Uterus (tissue), 3 donors: ENCODE measurements at regions not wholly inside any gene's neighbourhood (a gene's known extent, or its start where the extent isn't known, plus 50 kb on each side); places are given as distances from the start of the nearest gene placed in this dataset.

Experiments
- DNase-seq, 2 donors: peaks; one replicate each; pipeline ENCODE4 v3.0.0-alpha.2; 2019 to 2020
- H3K27ac ChIP-seq, 2 donors: fragments of 200-600 bp; sonication (generic); 1 replicate in 1 of 2; 2 replicates in 1 of 2; pipeline ENCODE4 v1.5.1; 2016 to 2018
- H3K27me3 ChIP-seq, 2 donors: fragments of 200-600 bp; sonication (generic); one replicate each; pipeline ENCODE4 v1.5.1; 2018 to 2019; ENCODE audit warnings: control low read depth in 1 of 2
- H3K36me3 ChIP-seq, 2 donors: fragments of 200-600 bp; sonication (generic); one replicate each; pipeline ENCODE4 v1.5.1; 2019; ENCODE audit warnings: control low read depth in 1 of 2
- H3K4me1 ChIP-seq, 2 donors: fragments of 200-600 bp; sonication (generic); one replicate each; pipeline ENCODE4 v1.5.1; 2018 to 2019; ENCODE audit warnings: control low read depth in 1 of 2
- H3K4me3 ChIP-seq, 2 donors: fragments of 200-600 bp; sonication (generic); 1 replicate in 1 of 2; 2 replicates in 1 of 2; pipeline ENCODE4 v1.5.1; 2018 to 2019; ENCODE audit warnings: mild to moderate bottlenecking in 1 of 2
- H3K9me3 ChIP-seq, 2 donors: fragments of 200-600 bp; sonication (generic); one replicate each; pipeline ENCODE4 v1.5.1; 2019; ENCODE audit warnings: control low read depth in 1 of 2
- CTCF ChIP-seq, 4 experiments: fragments of 200-600 bp in 2 of 4; fragments of 450-650 bp in 2 of 4; sonication (generic) in 2 of 4; IDR thresholded peaks; one replicate each; pipeline ENCODE4 v1.5.1; 2016 to 2019; ENCODE audit warnings: antibody characterized with exemption in 4 of 4, mild to moderate bottlenecking in 2 of 4, moderate library complexity in 1 of 4
- POLR2A ChIP-seq, 2 donors: fragments of 450-650 bp; IDR thresholded peaks; one replicate each; pipeline ENCODE4 v1.6.1; 2016; ENCODE audit warnings: antibody characterized with exemption in 2 of 2, mild to moderate bottlenecking in 1 of 2, moderate library complexity in 1 of 2
- intact Hi-C: fragments of 100-400 bp; cut with DNase I; formaldehyde crosslinking; loops from one replicate; pipeline ENCODE4 v1.15.1; 2023; ENCODE audit warnings: low total_unique reads
- donor health status: DM: yes; HTN: yes; CAD: no.

GRCh38 chr17:45722161-45722560 lies 62.0 kb upstream of the CRHR1 start:
- no peak for TF ChIP-seq POLR2A (IDR thresholded peaks at IDR 0.05)
- TF ChIP-seq CTCF (IDR thresholded peaks at IDR 0.05) = no peak
- Histone ChIP-seq H3K4me1 (no peaks in the 10 kb centered on the region), H3K27me3 (no peaks in the 10 kb centered on the region), H3K4me3 (no peak overlapping the region), H3K36me3 (no peaks in the 10 kb centered on the region), H3K9me3 (no peaks in the 10 kb centered on the region), H3K27ac (no peak overlapping the region)
- no peak for DNase-seq
- intact Hi-C loops = no loop called here

GRCh38 chr17:45729294-45729907 lies 54.7 kb upstream of the CRHR1 start:
- Histone ChIP-seq H3K9me3 (no peaks in the 10 kb centered on the region), H3K27ac (no peak overlapping the region), H3K27me3 (no peaks in the 10 kb centered on the region), H3K4me3 (no peak overlapping the region), H3K36me3 (no peaks in the 10 kb centered on the region), H3K4me1 (no peaks in the 10 kb centered on the region)
- intact Hi-C loops = no loop called here
- TF ChIP-seq CTCF (IDR thresholded peaks at IDR 0.05) (no peak), POLR2A (IDR thresholded peaks at IDR 0.05) (no peak)
- no peak for DNase-seq

DNA sequence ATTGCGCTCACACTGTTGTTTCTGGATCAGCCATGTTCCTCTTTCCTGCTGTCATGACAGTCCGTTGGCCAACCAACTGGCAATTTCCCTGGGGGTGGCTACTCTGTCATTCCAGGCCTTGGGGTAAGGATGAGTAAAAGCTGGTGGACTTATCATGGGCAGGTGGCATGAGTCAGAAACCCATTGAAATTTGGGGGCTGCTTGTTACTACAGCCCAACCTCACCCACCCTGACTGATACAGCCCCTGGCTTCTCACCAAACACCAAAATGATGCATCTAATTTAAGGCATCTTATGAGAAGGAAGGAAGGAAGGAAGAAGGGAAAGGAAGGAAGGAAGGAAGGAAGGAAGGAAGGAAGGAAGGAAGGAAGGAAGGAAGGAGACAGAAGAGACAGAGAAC lies 53.9 kb upstream of the CRHR1 start:
- H3K36me3 ChIP-seq = no peaks in the 10 kb centered on the region
- TF ChIP-seq CTCF (IDR thresholded peaks at IDR 0.05) (no peak), POLR2A (IDR thresholded peaks at IDR 0.05) (no peak)
- H3K4me3 ChIP-seq = no peak overlapping the region
- H3K27ac ChIP-seq = no peak overlapping the region
- no peaks in the 10 kb centered on the region for H3K4me1 ChIP-seq
- DNase-seq = no peak
- intact Hi-C loops = no loop called here
- H3K9me3 ChIP-seq = no peaks in the 10 kb centered on the region
- H3K27me3 ChIP-seq = no peaks in the 10 kb centered on the region

- DNase-seq = no peak
- Histone ChIP-seq H3K9me3 (no peaks in the 10 kb centered on the region), H3K27ac (no peak overlapping the region), H3K36me3 (no peaks in the 10 kb centered on the region), H3K27me3 (no peaks in the 10 kb centered on the region), H3K4me3 (no peak overlapping the region), H3K4me1 (no peaks in the 10 kb centered on the region)
- intact Hi-C loops = no loop called here
- TF ChIP-seq CTCF (IDR thresholded peaks at IDR 0.05) (no peak), POLR2A (IDR thresholded peaks at IDR 0.05) (no peak)
Measured at GRCh38 chr17:45731459-45731858, 52.7 kb upstream of the CRHR1 start.

- H3K9me3 ChIP-seq = no peaks in the 10 kb centered on the region
- no peaks in the 10 kb centered on the region for H3K36me3 ChIP-seq
- H3K4me1 ChIP-seq = no peaks in the 10 kb centered on the region
- no peak overlapping the region for H3K4me3 ChIP-seq
- intact Hi-C loops = no loop called here
- no peak for DNase-seq
- H3K27me3 ChIP-seq = no peaks in the 10 kb centered on the region
- no peak overlapping the region for H3K27ac ChIP-seq
- TF ChIP-seq CTCF (IDR thresholded peaks at IDR 0.05) = no peak
Measured at GRCh38 chr17:45732926-45733505, 51.1 kb upstream of the CRHR1 start.
